ENCODE measurements at regions not wholly inside any gene's neighbourhood (a gene's known extent, or its start where the extent isn't known, plus 50 kb on each side); places are given as distances from the start of the nearest gene placed in this dataset.
"Not testable (repeated sequence)": the region's sequence is repeated elsewhere in the genome, so short reads cannot be mapped to it uniquely, and the experiment has no call there.

- intact Hi-C loops (cut with DNase I), result no loop called here
- DNase-seq, result no peak
Measured at GRCh38 chr1:213560226-213560625, 427.5 kb upstream of the PROX1 start.

GRCh38 chr1:213561870-213562269 lies 425.9 kb upstream of the PROX1 start:
- intact Hi-C loops (cut with DNase I), result no loop called here
- no peak for DNase-seq
- ATAC-seq (ENCODE audit: poor library complexity), result no peak

More at GRCh38 chr1:213560226-213560625, 427.5 kb upstream of the PROX1 start:
- no peak for ATAC-seq (ENCODE audit: poor library complexity)

GRCh38 chr1:213564215-213564659 lies 423.5 kb upstream of the PROX1 start:
- intact Hi-C loops (cut with DNase I), result no loop called here
- DNase-seq (no peak), ATAC-seq (ENCODE audit: poor library complexity) (peak; percentile 51)

GRCh38 chr1:213568929-213569815 lies 418.6 kb upstream of the PROX1 start:
- no peak for DNase-seq
- intact Hi-C loops (cut with DNase I), result no loop called here
- ATAC-seq (ENCODE audit: poor library complexity), result no peak

GRCh38 chr1:213569816-213570150 lies 418.0 kb upstream of the PROX1 start:
- intact Hi-C loops (cut with DNase I), result no loop called here
- ATAC-seq (ENCODE audit: poor library complexity), result no peak
- DNase-seq, result no peak

- intact Hi-C loops (cut with DNase I), result no loop called here
- ATAC-seq (ENCODE audit: poor library complexity), result no peak
- no peak for DNase-seq
Measured at GRCh38 chr1:213570487-213570886, 417.3 kb upstream of the PROX1 start.

- ATAC-seq (ENCODE audit: poor library complexity) (no peak), DNase-seq (no peak)
- intact Hi-C loops (cut with DNase I), result no loop called here
Measured at GRCh38 chr1:213571419-213571818, 416.4 kb upstream of the PROX1 start.

- intact Hi-C loops (cut with DNase I), result no loop called here
- no peak for ATAC-seq (ENCODE audit: poor library complexity)
- DNase-seq, result no peak
Measured at GRCh38 chr1:213571843-213572242, 415.9 kb upstream of the PROX1 start.

GRCh38 chr1:213572912-213573647 lies 414.7 kb upstream of the PROX1 start:
- DNase-seq (no peak), ATAC-seq (ENCODE audit: poor library complexity) (no peak)
- intact Hi-C loops (cut with DNase I), result no loop called here

GRCh38 chr1:213573648-213574009 lies 414.1 kb upstream of the PROX1 start:
- no peak for DNase-seq
- intact Hi-C loops (cut with DNase I), result no loop called here
- no peak for ATAC-seq (ENCODE audit: poor library complexity)

- ATAC-seq (ENCODE audit: poor library complexity), result no peak
- DNase-seq, result no peak
- intact Hi-C loops (cut with DNase I), result no loop called here
Measured at GRCh38 chr1:213582976-213583567, 404.7 kb upstream of the PROX1 start.

- intact Hi-C loops (cut with DNase I), result no loop called here
- DNase-seq, result no peak
- ATAC-seq (ENCODE audit: poor library complexity), result no peak
Measured at GRCh38 chr1:213584272-213584671, 403.5 kb upstream of the PROX1 start.

GRCh38 chr1:213585402-213585801 lies 402.4 kb upstream of the PROX1 start:
- intact Hi-C loops (cut with DNase I), result no loop called here
- DNase-seq, result no peak

GRCh38 chr1:213585959-213586586 lies 401.7 kb upstream of the PROX1 start:
- ATAC-seq (ENCODE audit: poor library complexity), result peak; percentile 63
- DNase-seq, result no peak
- intact Hi-C loops (cut with DNase I), result no loop called here

More at GRCh38 chr1:213585402-213585801, 402.4 kb upstream of the PROX1 start:
- no peak for ATAC-seq (ENCODE audit: poor library complexity)

- intact Hi-C loops (cut with DNase I), result no loop called here
- DNase-seq (no peak), ATAC-seq (ENCODE audit: poor library complexity) (no peak)
Measured at GRCh38 chr1:213586587-213586972, 401.2 kb upstream of the PROX1 start.

- no peak for ATAC-seq (ENCODE audit: poor library complexity)
- intact Hi-C loops (cut with DNase I), result no loop called here
- DNase-seq, result no peak
Measured at GRCh38 chr1:213596729-213597128, 391.0 kb upstream of the PROX1 start.

GRCh38 chr1:213598263-213598662 lies 389.5 kb upstream of the PROX1 start:
- intact Hi-C loops (cut with DNase I), result no loop called here
- DNase-seq (no peak), ATAC-seq (ENCODE audit: poor library complexity) (no peak)

- DNase-seq (no peak), ATAC-seq (ENCODE audit: poor library complexity) (no peak)
- intact Hi-C loops (cut with DNase I), result no loop called here
Measured at GRCh38 chr1:213600879-213601278, 386.9 kb upstream of the PROX1 start.

- intact Hi-C loops (cut with DNase I); DNase-seq; ATAC-seq (ENCODE audit: poor library complexity): not testable (repeated sequence)
Measured at GRCh38 chr1:213601705-213602104, 386.1 kb upstream of the PROX1 start.
